ENCODE measurements at regions not wholly inside any gene's neighbourhood (a gene's known extent, or its start where the extent isn't known, plus 50 kb on each side); places are given as distances from the start of the nearest gene placed in this dataset.

GRCh38 chr20:20847814-20848213, 135.4 kb upstream of the RALGAPA2 start:
- no peak for TF ChIP-seq EZH2phosphoT487 (IDR thresholded peaks at IDR 0.05; ENCODE audit: low read depth)
- TF ChIP-seq, protein P1, sequence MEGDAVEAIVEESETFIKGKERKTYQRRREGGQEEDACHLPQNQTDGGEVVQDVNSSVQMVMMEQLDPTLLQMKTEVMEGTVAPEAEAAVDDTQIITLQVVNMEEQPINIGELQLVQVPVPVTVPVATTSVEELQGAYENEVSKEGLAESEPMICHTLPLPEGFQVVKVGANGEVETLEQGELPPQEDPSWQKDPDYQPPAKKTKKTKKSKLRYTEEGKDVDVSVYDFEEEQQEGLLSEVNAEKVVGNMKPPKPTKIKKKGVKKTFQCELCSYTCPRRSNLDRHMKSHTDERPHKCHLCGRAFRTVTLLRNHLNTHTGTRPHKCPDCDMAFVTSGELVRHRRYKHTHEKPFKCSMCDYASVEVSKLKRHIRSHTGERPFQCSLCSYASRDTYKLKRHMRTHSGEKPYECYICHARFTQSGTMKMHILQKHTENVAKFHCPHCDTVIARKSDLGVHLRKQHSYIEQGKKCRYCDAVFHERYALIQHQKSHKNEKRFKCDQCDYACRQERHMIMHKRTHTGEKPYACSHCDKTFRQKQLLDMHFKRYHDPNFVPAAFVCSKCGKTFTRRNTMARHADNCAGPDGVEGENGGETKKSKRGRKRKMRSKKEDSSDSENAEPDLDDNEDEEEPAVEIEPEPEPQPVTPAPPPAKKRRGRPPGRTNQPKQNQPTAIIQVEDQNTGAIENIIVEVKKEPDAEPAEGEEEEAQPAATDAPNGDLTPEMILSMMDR (IDR thresholded peaks at IDR 0.05; ENCODE audit: low read depth, low read length): no peak
